BE2C (cell line): ENCODE measurements at regions not wholly inside any gene's neighbourhood (a gene's known extent, or its start where the extent isn't known, plus 50 kb on each side); places are given as distances from the start of the nearest gene placed in this dataset.

ENCODE experiments used
- DNase-seq: peaks from one replicate; pipeline ENCODE4 v3.0.0-alpha.2; 2020
- H3K27me3 ChIP-seq: fragments of 250-450 bp; sonication (Bioruptor Pico); 2 replicates; pipeline ENCODE4 v1.5.1; 2020; ENCODE audit warnings: mild to moderate bottlenecking
- H3K36me3 ChIP-seq: fragments of 250-450 bp; sonication (Bioruptor Pico); 2 replicates; pipeline ENCODE4 v1.5.1; 2020; ENCODE audit warnings: mild to moderate bottlenecking
- H3K4me1 ChIP-seq: fragments of 250-450 bp; sonication (Bioruptor Pico); 2 replicates; pipeline ENCODE4 v1.5.1; 2020
- H3K4me3 ChIP-seq: 2 replicates; pipeline ENCODE4 v1.5.1; 2011; ENCODE audit warnings: low read depth, low read length
- H3K9me3 ChIP-seq: fragments of 250-450 bp; sonication (Bioruptor Pico); 2 replicates; pipeline ENCODE4 v1.5.1; 2020
- CTCF ChIP-seq: IDR thresholded peaks from 2 replicates; pipeline ENCODE4 v1.5.1; 2012; ENCODE audit warnings: mild to moderate bottlenecking, low read depth, low read length

DNA sequence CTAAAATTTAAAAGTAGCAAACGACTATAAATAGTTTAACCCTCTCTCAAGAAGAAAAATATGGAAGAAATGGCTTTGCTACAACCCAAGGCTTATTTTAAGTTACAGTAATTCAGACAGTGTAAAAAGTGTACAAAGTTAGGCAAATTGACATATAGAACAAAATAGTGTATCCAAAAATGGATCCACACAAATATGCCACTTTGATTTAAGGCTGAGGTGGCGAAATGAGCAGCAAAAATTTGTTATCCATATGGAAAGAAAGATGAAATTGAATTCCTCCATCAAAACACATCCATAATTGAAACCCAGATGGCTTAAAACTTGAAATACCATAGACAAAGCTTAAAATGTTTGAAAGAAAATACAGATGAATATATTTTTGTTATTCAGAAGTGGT, 540.8 kb downstream of the BRINP3 start:
- DNase-seq, result no peak
- H3K4me3 ChIP-seq, result no peak overlapping the region
- H3K27me3 ChIP-seq, result no peaks in the 10 kb centered on the region
- TF ChIP-seq CTCF, result no peak
- no peaks in the 10 kb centered on the region for H3K36me3 ChIP-seq
- H3K4me1 ChIP-seq, result no peaks in the 10 kb centered on the region
- no peaks in the 10 kb centered on the region; the same call in 1 of the 2 replicates for H3K9me3 ChIP-seq

GRCh38 chr1:189939967-189940366, 537.7 kb downstream of the BRINP3 start:
- Histone ChIP-seq H3K27me3 (no peaks in the 10 kb centered on the region), H3K4me1 (no peaks in the 10 kb centered on the region), H3K4me3 (no peak overlapping the region), H3K9me3 (no peaks in the 10 kb centered on the region), H3K36me3 (no peaks in the 10 kb centered on the region)
- TF ChIP-seq CTCF, result no peak
- no peak for DNase-seq

GRCh38 chr1:189941922-189942321, 535.7 kb downstream of the BRINP3 start:
- no peak for TF ChIP-seq CTCF
- H3K4me1 ChIP-seq, result no peaks in the 10 kb centered on the region
- H3K4me3 ChIP-seq, result no peak overlapping the region
- H3K27me3 ChIP-seq, result no peaks in the 10 kb centered on the region
- DNase-seq, result no peak
- no peaks in the 10 kb centered on the region for H3K9me3 ChIP-seq
- H3K36me3 ChIP-seq, result no peaks in the 10 kb centered on the region

DNA sequence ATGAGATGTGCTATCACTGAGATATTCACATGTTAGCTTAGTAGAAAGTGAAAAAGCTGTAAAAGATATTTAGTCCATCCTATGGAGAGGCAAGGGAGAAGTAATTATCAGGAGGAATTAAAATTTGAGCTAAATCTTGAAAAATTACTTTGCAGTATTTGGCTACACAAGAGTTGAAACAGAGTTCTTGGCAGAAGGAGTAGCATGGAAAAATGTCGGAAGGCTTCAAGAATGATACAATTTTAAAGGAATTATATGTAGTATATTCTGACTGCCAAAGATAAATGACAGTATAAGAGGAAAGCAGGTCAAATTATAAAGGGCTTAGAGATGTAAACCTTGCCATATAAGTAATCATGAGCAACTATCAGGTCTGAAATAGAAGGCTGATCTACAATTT, 518.9 kb downstream of the BRINP3 start:
- no peak for TF ChIP-seq CTCF
- Histone ChIP-seq H3K4me3 (no peak overlapping the region), H3K4me1 (no peaks in the 10 kb centered on the region; the same call in 1 of the 2 replicates), H3K36me3 (no peaks in the 10 kb centered on the region), H3K9me3 (no peaks in the 10 kb centered on the region; the same call in 1 of the 2 replicates), H3K27me3 (no peaks in the 10 kb centered on the region)
- no peak for DNase-seq

DNA sequence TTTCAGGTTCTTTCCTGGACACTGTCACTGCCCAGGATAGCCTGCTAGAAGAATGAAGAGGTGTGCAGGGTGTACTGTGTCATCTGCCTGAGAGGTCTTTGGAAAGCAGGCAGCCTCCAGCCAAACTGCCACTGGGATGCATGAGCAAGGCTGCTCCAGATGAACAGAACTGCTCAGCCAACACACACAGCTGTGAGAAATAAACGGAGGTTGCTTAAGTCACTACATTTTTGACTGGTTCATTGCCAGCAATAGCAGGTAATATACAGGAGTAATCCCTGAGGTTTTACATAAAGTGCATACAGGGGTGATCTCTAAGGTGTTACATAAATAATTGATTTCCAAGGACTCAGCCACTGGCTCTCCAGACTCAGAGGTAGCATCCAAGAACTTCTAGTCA, 516.9 kb downstream of the BRINP3 start:
- H3K9me3 ChIP-seq, result no peaks in the 10 kb centered on the region; the same call in 1 of the 2 replicates
- no peaks in the 10 kb centered on the region; the same call in 1 of the 2 replicates for H3K4me1 ChIP-seq
- H3K27me3 ChIP-seq, result no peaks in the 10 kb centered on the region
- TF ChIP-seq CTCF, result no peak
- no peak for DNase-seq
- H3K36me3 ChIP-seq, result no peaks in the 10 kb centered on the region
- no peak overlapping the region for H3K4me3 ChIP-seq

GRCh38 chr1:189962181-189962580, 515.5 kb downstream of the BRINP3 start:
- Histone ChIP-seq H3K27me3 (no peaks in the 10 kb centered on the region), H3K4me3 (no peak overlapping the region), H3K36me3 (no peaks in the 10 kb centered on the region), H3K9me3 (no peaks in the 10 kb centered on the region; the same call in 1 of the 2 replicates), H3K4me1 (no peaks in the 10 kb centered on the region; the same call in 1 of the 2 replicates)
- no peak for DNase-seq
- TF ChIP-seq CTCF, result no peak
